GM21825 (cell line): ENCODE measurements at regions not wholly inside any gene's neighbourhood (a gene's known extent, or its start where the extent isn't known, plus 50 kb on each side); places are given as distances from the start of the nearest gene placed in this dataset.

Experiments
- ATAC-seq: cut with Tn5 transposase; IDR thresholded peaks from one replicate; pipeline ENCODE4 v1.9.1; 2021; ENCODE audit warnings: mild to moderate bottlenecking, moderate library complexity; ENCODE audit not compliant: unreplicated experiment

DNA sequence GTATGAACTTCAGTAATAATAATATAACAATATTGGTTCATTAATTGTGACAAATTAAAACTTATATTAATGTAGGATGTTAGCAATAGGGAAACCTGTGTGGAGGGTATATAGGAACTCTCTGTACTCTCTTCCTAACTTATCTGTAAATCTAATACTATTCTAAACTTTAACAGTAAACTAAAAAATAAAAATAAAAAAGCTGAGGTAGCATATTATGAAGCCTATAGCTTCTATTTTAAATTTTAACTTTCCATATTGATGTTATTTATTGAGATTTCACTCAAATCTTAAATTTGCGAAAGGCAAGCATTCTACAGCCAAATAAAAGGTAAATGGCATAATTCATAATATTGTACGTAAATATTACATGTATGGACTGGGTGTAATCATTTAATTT lies 326.4 kb downstream of the MEI4 start:
- no peak for ATAC-seq

DNA sequence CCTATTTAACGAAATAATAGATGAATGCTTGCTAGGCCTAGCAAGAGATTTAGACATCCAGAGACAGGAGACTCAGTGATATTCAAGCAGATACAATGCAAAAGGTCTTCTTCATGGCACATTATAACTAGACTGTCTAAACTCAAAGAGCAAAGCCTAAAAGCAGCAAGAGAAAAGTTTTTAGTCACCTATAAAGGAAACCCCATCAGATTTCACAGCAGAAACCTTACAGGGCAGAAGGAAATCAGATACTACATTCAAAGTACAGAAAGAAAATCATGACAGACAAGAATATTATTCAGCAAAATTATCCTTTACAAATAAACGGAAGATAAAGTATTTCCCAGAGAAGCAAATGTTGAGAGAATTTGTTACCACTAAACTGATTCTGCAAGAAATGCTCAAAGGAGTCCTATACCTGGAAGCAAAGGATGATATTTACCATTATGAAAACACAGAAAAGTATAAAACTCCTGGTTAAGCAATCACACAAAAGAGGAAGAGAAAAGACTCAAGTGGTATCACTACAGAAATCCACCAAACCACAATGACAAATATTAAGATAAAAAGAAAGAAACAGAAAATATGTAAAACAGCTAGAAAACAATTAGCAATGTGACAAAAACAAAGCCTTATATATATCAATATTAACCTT lies 333.7 kb downstream of the MEI4 start:
- peak; percentile 67 for ATAC-seq

GRCh38 chr6:77987035-77987384 lies 334.2 kb downstream of the MEI4 start:
- ATAC-seq, result no peak

DNA sequence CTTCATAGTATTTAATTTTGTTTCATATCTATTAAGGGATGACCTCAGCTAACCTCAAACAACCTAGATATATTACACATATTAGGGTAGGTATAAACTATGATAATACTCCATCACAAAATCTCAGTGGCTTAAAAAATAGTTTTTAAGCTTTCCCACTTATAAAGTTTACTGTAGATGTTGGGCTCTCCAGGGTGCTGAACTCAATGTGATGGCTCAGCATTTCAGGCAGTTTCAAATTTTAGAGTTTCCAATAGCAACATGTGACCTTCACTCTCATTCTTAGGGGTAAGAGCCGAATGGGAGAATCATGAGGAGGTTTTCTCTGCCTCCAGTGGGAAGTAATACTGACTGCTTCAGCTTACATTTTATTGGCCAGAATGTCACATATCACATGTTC lies 357.3 kb downstream of the MEI4 start:
- ATAC-seq, result no peak

GRCh38 chr6:78020586-78020985 lies 367.7 kb downstream of the MEI4 start:
- ATAC-seq, result no peak

- ATAC-seq, result no peak
Observed at GRCh38 chr6:78025502-78025901, 372.7 kb downstream of the MEI4 start.

DNA sequence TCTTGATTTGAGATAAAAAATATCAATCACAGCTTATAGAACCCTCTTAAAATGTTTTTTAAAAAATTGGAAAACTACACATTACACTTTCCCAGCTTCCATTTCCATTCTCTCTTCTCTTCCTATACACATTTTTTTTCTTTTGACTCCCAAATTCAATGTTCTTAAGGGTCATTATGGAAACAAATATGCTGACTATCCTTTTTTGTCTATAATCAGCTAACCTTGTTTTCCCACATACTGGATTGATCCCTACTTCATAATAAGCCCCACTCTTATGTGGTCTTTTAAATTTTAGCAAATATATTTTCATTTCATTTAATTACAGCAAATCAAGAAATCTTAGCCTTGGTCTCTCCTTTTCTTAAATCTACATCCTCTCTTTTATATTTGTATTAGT lies 378.4 kb downstream of the MEI4 start:
- no peak for ATAC-seq

GRCh38 chr6:78059171-78059570 lies 406.3 kb downstream of the MEI4 start:
- no peak for ATAC-seq

DNA sequence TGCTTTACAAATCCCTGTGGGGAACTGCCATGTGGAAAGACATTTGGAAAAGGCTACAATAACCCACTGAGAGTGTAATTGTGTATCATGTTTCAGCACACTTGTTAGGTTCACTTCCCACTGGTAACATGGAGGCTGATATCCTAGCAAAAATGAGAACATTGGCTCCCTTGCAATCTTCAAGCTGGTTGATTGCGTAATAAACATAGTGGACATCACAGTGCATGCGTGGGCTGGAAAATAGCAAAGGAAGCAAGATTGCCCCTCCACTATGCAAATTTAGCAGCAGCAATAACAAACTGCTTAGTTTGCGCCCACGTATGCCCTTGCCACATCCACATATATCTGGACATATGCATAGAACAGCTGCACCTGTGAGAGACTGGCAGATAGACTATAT lies 410.2 kb downstream of the MEI4 start:
- no peak for ATAC-seq

GRCh38 chr6:78076371-78076770 lies 423.5 kb downstream of the MEI4 start:
- no peak for ATAC-seq

GRCh38 chr6:78089531-78089930 lies 436.7 kb downstream of the MEI4 start:
- ATAC-seq, result no peak

DNA sequence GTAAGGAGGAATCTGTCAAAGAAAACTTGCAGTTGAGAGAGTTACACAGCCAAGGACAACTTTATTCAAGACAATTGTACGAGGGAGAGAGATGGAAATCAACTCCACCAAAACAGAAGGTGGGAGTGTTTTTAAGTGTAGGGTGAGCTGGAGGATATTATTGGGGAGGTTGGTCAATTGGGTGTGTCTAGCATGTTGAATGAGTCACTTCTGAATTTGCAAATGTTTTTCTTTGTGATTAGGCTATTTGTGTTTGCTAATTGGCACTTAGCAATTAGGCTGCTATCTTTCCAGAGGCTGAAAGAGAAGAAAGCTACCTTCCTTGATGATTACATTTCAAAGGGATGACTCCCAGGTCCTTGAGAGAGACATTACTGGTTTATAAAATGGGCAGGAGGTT lies 441.1 kb downstream of the MEI4 start:
- no peak for ATAC-seq

DNA sequence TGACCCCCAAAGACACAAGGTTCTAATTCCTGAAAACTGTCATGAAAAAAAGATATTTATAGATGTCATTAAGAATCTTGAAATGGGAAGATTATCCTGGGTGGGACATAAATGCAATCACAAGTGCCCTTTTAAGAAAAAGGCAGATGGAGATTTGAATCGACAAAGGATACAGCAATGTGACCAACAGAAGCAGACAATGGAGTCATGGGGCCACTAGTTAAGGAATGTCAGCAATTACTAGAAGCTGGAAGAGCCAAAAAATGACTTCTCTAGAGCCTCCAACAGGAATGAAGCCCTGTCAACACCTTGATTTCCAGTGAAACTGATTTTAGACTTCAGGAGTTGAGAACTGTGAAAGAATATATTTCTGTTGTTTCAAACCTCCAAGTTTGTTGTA lies 448.5 kb downstream of the MEI4 start:
- no peak for ATAC-seq

- ATAC-seq, result no peak
Observed at GRCh38 chr6:78110641-78111040, 457.8 kb downstream of the MEI4 start.

- ATAC-seq, result no peak
Observed at GRCh38 chr6:78117966-78118365, 465.1 kb downstream of the MEI4 start.

DNA sequence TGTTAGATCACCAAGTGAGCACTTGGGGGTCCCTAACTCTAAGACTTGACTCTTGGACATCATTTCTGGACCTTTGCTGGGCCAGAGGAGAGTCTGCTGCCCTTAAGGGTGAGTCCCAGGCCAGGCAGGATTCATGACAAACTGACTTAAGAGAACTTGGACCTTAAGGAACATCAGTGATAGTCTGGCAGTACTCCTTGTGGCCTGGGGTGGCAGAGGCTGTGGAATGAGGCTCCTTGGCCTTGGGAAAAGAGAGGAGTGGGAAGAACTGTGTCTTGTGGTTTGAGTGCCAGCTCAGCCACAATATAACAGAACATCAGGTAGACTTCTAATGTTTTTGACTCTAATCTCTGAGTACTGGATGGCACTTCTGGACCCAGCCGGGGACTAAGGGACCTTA lies 478.7 kb downstream of the MEI4 start:
- no peak for ATAC-seq

DNA sequence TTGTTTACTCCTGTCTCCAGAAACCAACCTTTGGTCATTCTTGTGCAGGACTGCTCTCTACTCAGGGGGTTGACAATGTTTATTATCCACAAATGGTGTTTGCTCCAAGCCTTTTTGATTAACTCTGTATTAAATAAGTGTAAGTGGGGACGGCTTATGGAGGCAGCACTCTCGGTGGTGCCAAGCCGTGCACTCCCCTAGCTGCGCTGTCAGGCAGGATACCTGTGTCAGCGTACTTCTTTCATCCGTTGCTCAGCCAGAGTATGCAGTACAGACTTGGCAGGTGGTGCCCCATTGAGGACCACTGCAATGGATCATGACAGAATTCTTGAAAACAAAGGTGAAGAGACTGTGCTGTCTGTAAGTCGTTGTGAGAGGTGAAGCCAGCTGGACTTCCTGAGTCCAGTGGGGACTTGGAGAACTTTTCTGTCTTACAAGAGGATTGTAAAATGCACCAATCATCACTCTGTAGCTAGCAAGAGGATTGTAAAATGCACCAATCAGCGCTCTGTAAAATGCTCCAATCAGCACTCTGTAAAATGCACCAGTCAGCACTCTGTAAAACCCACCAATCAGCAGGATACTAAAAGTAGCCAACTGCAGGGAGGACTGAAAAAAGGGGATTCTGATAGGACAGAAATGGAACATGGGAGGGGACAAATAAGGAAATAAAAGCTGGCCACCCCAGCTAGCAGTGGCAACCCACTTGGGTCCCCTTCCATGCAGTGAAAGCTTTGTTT lies 480.0 kb downstream of the MEI4 start:
- no peak for ATAC-seq

DNA sequence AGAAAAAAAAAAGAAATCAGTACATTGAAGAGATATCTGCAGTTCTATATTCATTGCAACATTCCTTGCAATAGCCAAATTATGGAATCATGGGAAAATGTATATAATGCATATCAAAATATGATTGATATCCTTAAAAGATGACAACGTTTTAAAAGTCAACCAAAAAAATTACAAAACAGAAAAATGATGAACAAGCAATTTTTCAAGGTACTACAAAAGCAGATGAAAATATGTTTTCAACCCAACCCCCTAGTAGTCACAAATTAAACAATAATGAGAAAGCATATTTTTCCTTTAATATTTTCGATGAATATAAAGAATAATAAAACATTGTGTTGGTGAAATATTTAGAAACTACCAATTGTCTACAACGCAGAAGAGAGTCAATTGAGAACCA lies 497.6 kb downstream of the MEI4 start:
- no peak for ATAC-seq

DNA sequence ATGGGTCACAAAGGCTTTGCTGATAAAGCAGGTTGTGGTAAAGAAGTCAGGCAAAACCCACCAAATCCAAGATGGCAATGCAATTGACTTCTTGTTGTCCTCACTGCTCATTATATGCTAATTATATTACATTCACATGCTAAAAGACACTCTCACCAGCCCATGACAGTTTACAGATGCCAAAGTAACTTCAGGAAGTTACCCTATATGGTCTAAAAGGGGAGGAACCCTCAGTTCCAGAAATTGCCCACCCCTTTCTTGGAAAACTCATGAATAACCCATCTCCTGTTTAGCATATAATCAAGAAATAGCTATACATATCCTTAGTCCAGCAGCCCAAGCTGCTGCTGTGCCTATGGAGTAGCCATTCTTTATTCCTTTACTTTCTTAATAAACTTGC lies 501.1 kb downstream of the MEI4 start:
- ATAC-seq, result no peak

GRCh38 chr6:78157606-78158005 lies 504.8 kb downstream of the MEI4 start:
- no peak for ATAC-seq

DNA sequence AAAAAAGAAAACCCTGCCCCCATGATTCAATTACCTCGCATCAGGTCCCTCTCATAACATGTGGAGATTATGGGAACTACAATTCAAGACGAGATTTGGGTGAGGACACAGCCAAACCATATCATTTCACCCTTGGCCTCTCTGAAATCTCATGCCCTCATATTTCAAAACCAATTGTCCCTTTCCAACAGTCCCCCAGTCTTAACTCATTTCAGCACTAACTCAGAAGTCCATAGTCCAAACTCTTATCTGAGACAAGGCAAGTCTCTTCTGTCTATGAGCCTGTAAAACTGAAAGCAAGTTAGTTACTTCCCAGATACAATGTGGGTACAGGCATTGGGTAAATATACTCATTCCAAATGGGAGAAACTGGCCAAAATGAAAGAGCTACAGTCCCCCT lies 536.1 kb downstream of the MEI4 start:
- no peak for ATAC-seq

DNA sequence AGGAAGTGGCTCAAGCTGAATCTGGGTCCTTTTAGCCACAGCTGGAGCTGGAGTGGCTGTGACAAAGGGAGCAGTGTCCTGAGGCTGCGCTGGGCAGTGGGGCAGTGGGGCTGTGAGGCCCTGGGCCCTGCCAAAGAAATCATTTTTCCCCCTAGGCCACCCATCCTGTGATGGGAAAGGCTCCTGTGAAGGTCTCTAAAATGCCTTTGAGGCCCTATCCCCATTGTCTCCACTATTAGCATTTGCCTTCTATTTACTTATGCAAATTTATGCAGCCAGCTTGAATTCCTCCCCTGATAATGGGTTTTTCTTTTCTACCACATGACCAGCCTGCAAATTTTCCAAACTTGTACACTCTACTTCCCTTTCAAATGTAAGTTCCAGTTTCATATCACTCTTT lies 539.2 kb downstream of the MEI4 start:
- ATAC-seq, result no peak

GRCh38 chr6:78199044-78199443 lies 546.2 kb downstream of the MEI4 start:
- ATAC-seq, result no peak
